ENCODE measurements at regions not wholly inside any gene's neighbourhood (a gene's known extent, or its start where the extent isn't known, plus 50 kb on each side); places are given as distances from the start of the nearest gene placed in this dataset.

DNA sequence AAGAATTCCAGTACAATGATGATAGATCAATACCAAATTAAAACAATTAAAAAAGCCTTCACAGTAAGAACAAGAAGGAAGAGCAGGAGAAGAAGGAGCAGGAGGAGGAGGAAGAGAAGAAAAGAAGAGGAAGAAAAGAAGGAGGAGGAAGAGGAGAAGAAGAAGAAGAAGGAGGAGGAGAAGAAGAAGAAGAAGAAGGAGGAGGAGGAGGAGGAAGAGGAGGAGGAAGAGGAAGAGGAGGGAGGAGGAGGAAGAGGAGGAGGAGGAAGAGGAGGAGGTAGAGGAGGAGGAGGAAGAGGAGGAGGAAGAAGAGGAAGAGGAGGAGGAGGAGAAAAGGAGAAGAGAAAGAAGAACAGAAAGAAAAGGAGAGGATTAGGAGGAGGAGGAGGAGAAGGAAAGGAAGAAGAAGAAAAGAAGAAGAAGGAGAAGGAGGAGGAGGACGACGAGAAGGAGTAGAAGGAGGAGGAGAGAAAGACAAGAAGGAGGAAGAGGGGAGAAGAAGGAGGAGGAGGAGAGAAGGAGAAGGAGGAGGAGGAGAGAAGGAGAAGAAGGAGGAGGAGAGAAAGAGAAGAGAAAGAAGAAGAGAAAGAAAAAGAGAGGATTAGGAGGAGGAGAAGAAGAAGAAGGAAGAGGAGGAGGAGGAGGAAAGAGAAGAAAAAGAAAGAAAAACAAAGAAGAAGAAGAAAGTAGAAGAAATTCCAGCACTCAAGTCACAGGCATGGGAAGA, 68.5 kb upstream of the GRIK3 start:
- TF ChIP-seq EP300 (IDR thresholded peaks at IDR 0.05) (no peak), POLR2AphosphoS5 (IDR thresholded peaks at IDR 0.05) (no peak), POLR2A (IDR thresholded peaks at IDR 0.05) (no peak)
- TF ChIP-seq, protein P1, sequence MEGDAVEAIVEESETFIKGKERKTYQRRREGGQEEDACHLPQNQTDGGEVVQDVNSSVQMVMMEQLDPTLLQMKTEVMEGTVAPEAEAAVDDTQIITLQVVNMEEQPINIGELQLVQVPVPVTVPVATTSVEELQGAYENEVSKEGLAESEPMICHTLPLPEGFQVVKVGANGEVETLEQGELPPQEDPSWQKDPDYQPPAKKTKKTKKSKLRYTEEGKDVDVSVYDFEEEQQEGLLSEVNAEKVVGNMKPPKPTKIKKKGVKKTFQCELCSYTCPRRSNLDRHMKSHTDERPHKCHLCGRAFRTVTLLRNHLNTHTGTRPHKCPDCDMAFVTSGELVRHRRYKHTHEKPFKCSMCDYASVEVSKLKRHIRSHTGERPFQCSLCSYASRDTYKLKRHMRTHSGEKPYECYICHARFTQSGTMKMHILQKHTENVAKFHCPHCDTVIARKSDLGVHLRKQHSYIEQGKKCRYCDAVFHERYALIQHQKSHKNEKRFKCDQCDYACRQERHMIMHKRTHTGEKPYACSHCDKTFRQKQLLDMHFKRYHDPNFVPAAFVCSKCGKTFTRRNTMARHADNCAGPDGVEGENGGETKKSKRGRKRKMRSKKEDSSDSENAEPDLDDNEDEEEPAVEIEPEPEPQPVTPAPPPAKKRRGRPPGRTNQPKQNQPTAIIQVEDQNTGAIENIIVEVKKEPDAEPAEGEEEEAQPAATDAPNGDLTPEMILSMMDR (IDR thresholded peaks at IDR 0.05): no peak
